ENCODE measurements at regions not wholly inside any gene's neighbourhood (a gene's known extent, or its start where the extent isn't known, plus 50 kb on each side); places are given as distances from the start of the nearest gene placed in this dataset.
"Not testable (repeated sequence)": the region's sequence is repeated elsewhere in the genome, so short reads cannot be mapped to it uniquely, and the experiment has no call there.

GRCh38 chr12:76180401-76181277 is 96.2 kb upstream of the NAP1L1 start:
- Histone ChIP-seq H3K36me3 (ENCODE audit: control insufficient read depth in 4 of 4, insufficient read depth in 4 of 4, low read length in 3 of 4) (no peaks in the 10 kb centered on the region), H3K4me1 (ENCODE audit: control extremely low read depth in 1 of 4, control insufficient read depth in 4 of 4, insufficient read depth in 4 of 4, low read length in 3 of 4) (no peaks in the 10 kb centered on the region), H3K27ac (ENCODE audit: insufficient read depth in 1 of 2, low read depth in 1 of 2, low read length in 2 of 2, poor library complexity in 1 of 2, severe bottlenecking in 2 of 2) (no peak overlapping the region), H3K9me3 (ENCODE audit: control extremely low read depth in 1 of 5, control insufficient read depth in 4 of 5, insufficient read depth in 2 of 5, low read depth in 1 of 5, low read length in 4 of 5) (peaks cover 0 to 2% (median 0%) of the 10 kb centered on the region in 5 experiments), H3K4me3 (ENCODE audit: control insufficient read depth in 1 of 7, extremely low read depth in 1 of 7, insufficient read depth in 4 of 7, low read depth in 2 of 7, low read length in 6 of 7) (no peak overlapping the region), H3K27me3 (replicated peaks in 2 of 5; ENCODE audit: control insufficient read depth in 4 of 5, insufficient read depth in 5 of 5, low read length in 4 of 5) (peaks cover 0 to 2% (median 0%) of the 10 kb centered on the region in 5 experiments)
- no peak for DNase-seq
- ChIA-PET POLR2A (no interaction called here), CTCF (no interaction called here)
- 67% methylated on average over 1 of the region's 4 CpGs for WGBS (ENCODE audit: insufficient coverage)

DNA sequence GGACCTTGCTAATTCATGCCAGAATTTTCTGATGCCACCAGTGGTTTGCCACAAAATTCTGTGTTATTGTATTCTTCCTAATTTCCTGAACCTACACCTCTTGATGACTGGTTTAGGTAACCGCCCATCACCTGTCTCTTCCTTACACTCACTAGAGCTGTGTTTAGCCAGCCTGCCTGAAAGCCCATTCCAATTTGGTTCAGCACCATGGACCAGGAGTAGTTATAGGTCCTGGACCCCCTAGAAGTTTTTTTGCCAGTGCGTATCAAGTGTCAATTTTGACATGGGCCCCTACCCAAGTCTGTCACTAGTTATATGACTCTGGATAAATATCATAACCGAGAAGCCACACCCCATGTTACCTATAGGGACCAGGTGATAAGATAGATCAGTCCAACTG is 94.0 kb upstream of the NAP1L1 start:
- ChIA-PET POLR2A (no interaction called here), CTCF (no interaction called here)
- Histone ChIP-seq H3K36me3 (ENCODE audit: control insufficient read depth in 4 of 4, insufficient read depth in 4 of 4, low read length in 3 of 4) (no peaks in the 10 kb centered on the region), H3K4me1 (ENCODE audit: control extremely low read depth in 1 of 4, control insufficient read depth in 4 of 4, insufficient read depth in 4 of 4, low read length in 3 of 4) (no peaks in the 10 kb centered on the region), H3K9me3 (ENCODE audit: control extremely low read depth in 1 of 5, control insufficient read depth in 4 of 5, insufficient read depth in 2 of 5, low read depth in 1 of 5, low read length in 4 of 5) (peaks cover 0 to 2% (median 0%) of the 10 kb centered on the region in 5 experiments), H3K27ac (ENCODE audit: insufficient read depth in 1 of 2, low read depth in 1 of 2, low read length in 2 of 2, poor library complexity in 1 of 2, severe bottlenecking in 2 of 2) (no peak overlapping the region), H3K4me3 (ENCODE audit: control insufficient read depth in 1 of 7, extremely low read depth in 1 of 7, insufficient read depth in 4 of 7, low read depth in 2 of 7, low read length in 6 of 7) (no peak overlapping the region), H3K27me3 (replicated peaks in 2 of 5; ENCODE audit: control insufficient read depth in 4 of 5, insufficient read depth in 5 of 5, low read length in 4 of 5) (peaks cover 0 to 2% (median 0%) of the 10 kb centered on the region in 5 experiments)
- no peak for DNase-seq
- WGBS (ENCODE audit: insufficient coverage), result 100% methylated on average over 2 of the region's 3 CpGs

DNA sequence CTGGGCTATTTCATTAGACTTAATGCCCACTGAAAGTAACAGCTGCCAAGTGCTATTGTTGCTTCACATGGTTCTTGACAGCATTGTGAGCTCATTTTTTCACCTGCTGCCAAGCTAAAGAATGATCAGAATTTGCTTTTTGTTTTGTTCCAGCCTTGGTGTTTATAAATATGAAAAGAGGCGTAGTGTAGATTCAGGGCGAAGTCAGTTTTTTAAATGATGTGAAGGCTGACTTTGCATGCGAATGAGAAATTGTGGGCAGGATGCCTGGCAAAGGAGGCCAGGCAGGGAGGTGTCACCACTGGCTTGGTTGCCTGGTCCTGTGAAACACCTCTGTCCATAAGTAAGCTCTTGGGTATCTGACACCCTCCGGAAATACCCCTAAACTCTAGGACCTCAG is 93.3 kb upstream of the NAP1L1 start:
- no peaks in the 10 kb centered on the region for H3K36me3 ChIP-seq (ENCODE audit: control insufficient read depth in 4 of 4, insufficient read depth in 4 of 4, low read length in 3 of 4)
- CTCF ChIA-PET, result interaction anchor here (1.1 kb wide), 1 partner anchor 12 kb away, joined by 3 read pairs; no protein-coding TSS in a partner anchor
- H3K4me3 ChIP-seq (ENCODE audit: control insufficient read depth in 1 of 7, extremely low read depth in 1 of 7, insufficient read depth in 4 of 7, low read depth in 2 of 7, low read length in 6 of 7), result no peak overlapping the region
- H3K9me3 ChIP-seq (ENCODE audit: control extremely low read depth in 1 of 5, control insufficient read depth in 4 of 5, insufficient read depth in 2 of 5, low read depth in 1 of 5, low read length in 4 of 5), result peaks cover 0 to 2% (median 0%) of the 10 kb centered on the region in 5 experiments
- no peaks in the 10 kb centered on the region for H3K4me1 ChIP-seq (ENCODE audit: control extremely low read depth in 1 of 4, control insufficient read depth in 4 of 4, insufficient read depth in 4 of 4, low read length in 3 of 4)
- WGBS (ENCODE audit: insufficient coverage), result 96% methylated on average over 4 of the region's 4 CpGs
- POLR2A ChIA-PET, result no interaction called here
- H3K27me3 ChIP-seq (replicated peaks in 2 of 5; ENCODE audit: control insufficient read depth in 4 of 5, insufficient read depth in 5 of 5, low read length in 4 of 5), result no peaks in the 10 kb centered on the region
- no peak for DNase-seq
- H3K27ac ChIP-seq (ENCODE audit: insufficient read depth in 1 of 2, low read depth in 1 of 2, low read length in 2 of 2, poor library complexity in 1 of 2, severe bottlenecking in 2 of 2), result no peak overlapping the region

DNA sequence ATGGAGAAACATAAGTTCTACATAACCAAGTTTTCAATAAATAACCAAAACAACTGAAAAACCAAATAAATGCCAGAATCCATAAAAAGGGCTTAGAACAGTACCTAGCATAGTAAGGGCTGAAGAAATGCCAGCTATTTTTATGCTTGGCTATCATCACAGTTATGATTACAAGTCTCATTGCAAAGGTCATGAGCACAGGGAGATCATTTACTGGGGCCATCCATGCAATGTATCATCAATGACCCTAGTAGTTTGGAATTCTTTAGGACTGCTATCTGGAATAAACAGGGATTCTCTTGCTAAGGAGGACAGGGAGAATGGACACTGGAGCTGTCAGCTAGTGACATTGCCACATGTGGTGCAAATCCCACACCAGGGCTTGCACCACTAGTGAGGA is 92.5 kb upstream of the NAP1L1 start:
- Histone ChIP-seq H3K27me3 (replicated peaks in 2 of 5; ENCODE audit: control insufficient read depth in 4 of 5, insufficient read depth in 5 of 5, low read length in 4 of 5) (no peaks in the 10 kb centered on the region), H3K36me3 (ENCODE audit: control insufficient read depth in 4 of 4, insufficient read depth in 4 of 4, low read length in 3 of 4) (no peaks in the 10 kb centered on the region), H3K27ac (ENCODE audit: insufficient read depth in 1 of 2, low read depth in 1 of 2, low read length in 2 of 2, poor library complexity in 1 of 2, severe bottlenecking in 2 of 2) (no peak overlapping the region), H3K9me3 (ENCODE audit: control extremely low read depth in 1 of 5, control insufficient read depth in 4 of 5, insufficient read depth in 2 of 5, low read depth in 1 of 5, low read length in 4 of 5) (peaks cover 0 to 2% (median 0%) of the 10 kb centered on the region in 5 experiments), H3K4me1 (ENCODE audit: control extremely low read depth in 1 of 4, control insufficient read depth in 4 of 4, insufficient read depth in 4 of 4, low read length in 3 of 4) (no peaks in the 10 kb centered on the region), H3K4me3 (ENCODE audit: control insufficient read depth in 1 of 7, extremely low read depth in 1 of 7, insufficient read depth in 4 of 7, low read depth in 2 of 7, low read length in 6 of 7) (no peak overlapping the region)
- ChIA-PET CTCF (interaction anchor here (1.1 kb wide), 1 partner anchor 13 kb away, joined by 3 read pairs; no protein-coding TSS in a partner anchor), POLR2A (no interaction called here)
- no peak for DNase-seq

DNA sequence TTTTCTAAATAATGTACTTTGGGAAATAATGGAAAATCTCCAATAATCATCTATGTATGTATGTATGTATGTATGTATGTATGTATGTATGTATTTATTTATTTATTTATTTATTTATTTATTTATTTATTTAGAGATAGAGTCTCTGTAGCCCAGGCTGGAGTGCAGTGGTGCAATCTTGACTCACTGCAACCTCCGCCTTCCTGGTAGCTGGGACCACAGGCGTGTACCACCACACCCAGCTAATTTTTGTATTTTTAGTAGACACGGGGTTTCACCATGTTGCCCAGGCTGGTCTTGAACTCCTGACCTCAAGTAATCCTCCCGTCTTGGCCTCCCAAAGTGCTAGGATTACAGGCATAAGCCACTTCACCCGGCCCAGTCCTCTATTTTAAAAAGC is 91.5 kb upstream of the NAP1L1 start:
- DNase-seq; H3K27ac ChIP-seq (ENCODE audit: insufficient read depth in 1 of 2, low read depth in 1 of 2, low read length in 2 of 2, poor library complexity in 1 of 2, severe bottlenecking in 2 of 2); H3K27me3 ChIP-seq (replicated peaks in 2 of 5; ENCODE audit: control insufficient read depth in 4 of 5, insufficient read depth in 5 of 5, low read length in 4 of 5); H3K9me3 ChIP-seq (ENCODE audit: control extremely low read depth in 1 of 5, control insufficient read depth in 4 of 5, insufficient read depth in 2 of 5, low read depth in 1 of 5, low read length in 4 of 5); POLR2A ChIA-PET; H3K36me3 ChIP-seq (ENCODE audit: control insufficient read depth in 4 of 4, insufficient read depth in 4 of 4, low read length in 3 of 4); H3K4me3 ChIP-seq (ENCODE audit: control insufficient read depth in 1 of 7, extremely low read depth in 1 of 7, insufficient read depth in 4 of 7, low read depth in 2 of 7, low read length in 6 of 7); CTCF ChIA-PET; H3K4me1 ChIP-seq (ENCODE audit: control extremely low read depth in 1 of 4, control insufficient read depth in 4 of 4, insufficient read depth in 4 of 4, low read length in 3 of 4): not testable (repeated sequence)
- WGBS (ENCODE audit: insufficient coverage), result 100% methylated on average over 2 of the region's 5 CpGs

DNA sequence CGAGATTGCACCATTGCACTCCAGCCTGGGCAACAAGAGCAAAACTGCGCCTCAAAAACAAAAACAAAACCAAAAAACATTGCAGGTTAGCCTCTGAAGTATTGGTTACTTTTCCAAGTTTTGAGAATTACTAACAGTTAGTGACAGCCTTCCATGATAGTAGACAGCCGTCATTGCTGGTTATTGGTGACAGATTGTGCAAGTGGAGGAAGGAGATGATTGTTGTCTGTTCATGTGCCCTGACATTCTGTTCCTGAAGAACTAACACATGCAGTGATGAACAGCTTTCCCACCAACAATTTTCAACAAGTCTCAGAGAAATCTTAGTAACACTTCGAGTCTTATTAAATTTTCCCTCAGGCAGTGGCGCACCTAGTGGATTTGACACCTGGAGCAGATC is 89.3 kb upstream of the NAP1L1 start:
- H3K27me3 ChIP-seq (replicated peaks in 2 of 5; ENCODE audit: control insufficient read depth in 4 of 5, insufficient read depth in 5 of 5, low read length in 4 of 5), result peaks cover 0 to 2% (median 0%) of the 10 kb centered on the region in 5 experiments
- H3K36me3 ChIP-seq (ENCODE audit: control insufficient read depth in 4 of 4, insufficient read depth in 4 of 4, low read length in 3 of 4), result no peaks in the 10 kb centered on the region
- 95% methylated on average over 3 of the region's 5 CpGs for WGBS (ENCODE audit: insufficient coverage)
- H3K27ac ChIP-seq (ENCODE audit: insufficient read depth in 1 of 2, low read depth in 1 of 2, low read length in 2 of 2, poor library complexity in 1 of 2, severe bottlenecking in 2 of 2), result no peak overlapping the region
- no peak overlapping the region for H3K4me3 ChIP-seq (ENCODE audit: control insufficient read depth in 1 of 7, extremely low read depth in 1 of 7, insufficient read depth in 4 of 7, low read depth in 2 of 7, low read length in 6 of 7)
- DNase-seq, result no peak
- no peaks in the 10 kb centered on the region for H3K9me3 ChIP-seq (ENCODE audit: control extremely low read depth in 1 of 5, control insufficient read depth in 4 of 5, insufficient read depth in 2 of 5, low read depth in 1 of 5, low read length in 4 of 5)
- no peaks in the 10 kb centered on the region for H3K4me1 ChIP-seq (ENCODE audit: control extremely low read depth in 1 of 4, control insufficient read depth in 4 of 4, insufficient read depth in 4 of 4, low read length in 3 of 4)
- CTCF ChIA-PET, result no interaction called here
- POLR2A ChIA-PET, result no interaction called here

DNA sequence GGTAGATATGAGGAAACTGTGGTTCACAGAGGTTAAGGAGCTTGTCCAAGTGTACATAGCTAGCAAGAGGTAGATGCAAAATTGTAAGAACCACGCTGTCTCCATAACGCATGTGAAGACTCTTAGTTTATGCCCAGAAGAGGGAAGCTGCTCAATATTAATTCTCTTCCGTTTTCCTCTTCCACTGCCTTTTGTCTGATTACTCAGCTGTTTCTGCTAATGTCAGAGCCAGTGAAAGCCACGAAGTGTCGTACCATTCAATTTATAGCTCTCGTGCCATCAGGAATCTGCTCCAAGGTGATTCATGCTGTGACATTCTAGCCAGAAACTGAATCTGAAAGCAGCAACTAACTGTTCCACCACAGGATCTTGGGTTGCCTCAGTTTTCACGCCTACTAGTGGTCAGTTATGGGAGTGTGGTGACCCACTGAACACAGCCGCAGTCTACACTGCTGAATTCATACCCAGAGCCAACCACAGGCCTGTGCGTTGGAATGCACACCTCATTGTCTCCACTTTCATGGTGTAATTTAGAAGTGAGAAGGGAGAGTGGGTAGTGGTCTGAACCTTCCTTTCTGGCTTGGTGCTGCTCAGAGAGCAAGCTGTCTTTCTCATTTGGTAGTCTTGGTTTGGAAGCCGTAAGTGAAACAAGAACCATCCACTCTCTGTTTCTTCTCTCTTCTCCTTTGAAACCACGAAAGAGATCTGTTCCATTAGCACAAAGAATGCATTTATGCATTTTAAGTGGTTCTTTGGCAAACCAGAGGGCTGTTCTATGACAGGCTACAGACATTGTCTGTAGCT is 74.2 kb upstream of the NAP1L1 start:
- Histone ChIP-seq H3K27ac (ENCODE audit: insufficient read depth in 1 of 2, low read depth in 1 of 2, low read length in 2 of 2, poor library complexity in 1 of 2, severe bottlenecking in 2 of 2) (no peak overlapping the region), H3K4me3 (ENCODE audit: control insufficient read depth in 1 of 7, extremely low read depth in 1 of 7, insufficient read depth in 4 of 7, low read depth in 2 of 7, low read length in 6 of 7) (peak overlapping the region in 6 of 7 experiments; percentile 2 to 62 (median 8)), H3K4me1 (ENCODE audit: control extremely low read depth in 1 of 4, control insufficient read depth in 4 of 4, insufficient read depth in 4 of 4, low read length in 3 of 4) (peaks cover 0 to 8% (median 5%) of the 10 kb centered on the region in 4 experiments), H3K27me3 (replicated peaks in 2 of 5; ENCODE audit: control insufficient read depth in 4 of 5, insufficient read depth in 5 of 5, low read length in 4 of 5) (no peaks in the 10 kb centered on the region), H3K9me3 (ENCODE audit: control extremely low read depth in 1 of 5, control insufficient read depth in 4 of 5, insufficient read depth in 2 of 5, low read depth in 1 of 5, low read length in 4 of 5) (no peaks in the 10 kb centered on the region), H3K36me3 (ENCODE audit: control insufficient read depth in 4 of 4, insufficient read depth in 4 of 4, low read length in 3 of 4) (no peaks in the 10 kb centered on the region)
- peak; percentile 45 to 82 (median 79) for DNase-seq
- ChIA-PET CTCF (interaction anchor here (0.7 to 2.0 kb wide), 3 partner anchors 9 to 71 kb away, joined by 3 to 9 read pairs (median 3); no protein-coding TSS in a partner anchor), POLR2A (no interaction called here)
- 25% methylated on average over 6 of the region's 11 CpGs for WGBS (ENCODE audit: insufficient coverage)
